Activated T-cell treated with anti-CD3 and anti-CD28 coated beads, Interleukin-2, amount 50 U/mL, for 72 hours (primary cell): ENCODE measurements at regions not wholly inside any gene's neighbourhood (a gene's known extent, or its start where the extent isn't known, plus 50 kb on each side); places are given as distances from the start of the nearest gene placed in this dataset.

Source experiments
- ATAC-seq, 2 donors: fragments of 150-1000 bp; cut with Tn5 transposase; replicated peaks in 1 of 2; 2 replicates each; pipeline ENCODE4 v1.10.0; 2021; ENCODE audit warnings: moderate library complexity in 2 of 2, mild to moderate bottlenecking in 1 of 2
- DNase-seq, 2 donors: peaks; one replicate each; pipeline ENCODE4 v3.0.0; 2021 to 2022; ENCODE audit warnings: mixed read lengths in 1 of 2
- H3K27ac Mint-ChIP-seq: one replicate; pipeline ENCODE4 v1.8.0; 2022; ENCODE audit warnings: mild to moderate bottlenecking, moderate library complexity, mixed read lengths
- H3K27me3 Mint-ChIP-seq: one replicate; pipeline ENCODE4 v1.8.0; 2022; ENCODE audit warnings: low read depth, mixed read lengths
- H3K36me3 Mint-ChIP-seq, 2 donors: one replicate each; pipeline ENCODE4 v1.8.0; 2022; ENCODE audit warnings: mixed read lengths in 2 of 2, mild to moderate bottlenecking in 1 of 2; ENCODE audit not compliant: insufficient read depth in 2 of 2
- H3K4me1 Mint-ChIP-seq: one replicate; pipeline ENCODE4 v1.8.0; 2022; ENCODE audit warnings: low read depth, mixed read lengths
- H3K4me3 Mint-ChIP-seq, 2 donors: one replicate each; pipeline ENCODE4 v1.8.0; 2022; ENCODE audit warnings: mild to moderate bottlenecking in 2 of 2, mixed read lengths in 2 of 2, moderate library complexity in 2 of 2
- H3K9me3 Mint-ChIP-seq, 2 donors: one replicate each; pipeline ENCODE4 v1.8.0; 2022; ENCODE audit warnings: mixed read lengths in 2 of 2

DNA sequence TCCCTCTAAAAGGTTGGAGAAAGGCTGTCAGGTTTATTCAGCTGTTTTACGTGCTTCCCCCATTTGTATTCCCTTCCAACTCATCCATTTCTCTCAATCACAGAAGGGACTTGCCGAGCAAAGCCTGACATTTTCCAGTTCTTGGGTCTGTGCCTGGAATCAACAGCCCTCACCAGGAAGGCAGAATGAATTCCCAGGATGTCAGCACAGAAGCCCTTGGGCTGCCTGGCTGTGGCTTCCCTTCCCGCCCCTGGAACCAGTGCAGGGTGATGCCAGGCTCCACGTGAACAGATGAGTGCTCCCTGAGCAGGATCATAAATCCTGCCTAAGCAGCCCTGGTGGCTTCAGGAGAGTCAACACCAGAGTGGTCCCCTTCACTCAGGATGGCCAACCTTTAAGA, 86.1 kb upstream of the CD83 start:
- H3K36me3 Mint-ChIP-seq, result no peaks in the 10 kb centered on the region
- no peak overlapping the region for H3K4me3 Mint-ChIP-seq
- ATAC-seq (no peak), DNase-seq (no peak)
- peaks cover 38% of the 10 kb centered on the region for H3K27me3 Mint-ChIP-seq
- H3K27ac Mint-ChIP-seq, result no peak overlapping the region
- H3K4me1 Mint-ChIP-seq, result no peaks in the 10 kb centered on the region
- no peaks in the 10 kb centered on the region for H3K9me3 Mint-ChIP-seq

DNA sequence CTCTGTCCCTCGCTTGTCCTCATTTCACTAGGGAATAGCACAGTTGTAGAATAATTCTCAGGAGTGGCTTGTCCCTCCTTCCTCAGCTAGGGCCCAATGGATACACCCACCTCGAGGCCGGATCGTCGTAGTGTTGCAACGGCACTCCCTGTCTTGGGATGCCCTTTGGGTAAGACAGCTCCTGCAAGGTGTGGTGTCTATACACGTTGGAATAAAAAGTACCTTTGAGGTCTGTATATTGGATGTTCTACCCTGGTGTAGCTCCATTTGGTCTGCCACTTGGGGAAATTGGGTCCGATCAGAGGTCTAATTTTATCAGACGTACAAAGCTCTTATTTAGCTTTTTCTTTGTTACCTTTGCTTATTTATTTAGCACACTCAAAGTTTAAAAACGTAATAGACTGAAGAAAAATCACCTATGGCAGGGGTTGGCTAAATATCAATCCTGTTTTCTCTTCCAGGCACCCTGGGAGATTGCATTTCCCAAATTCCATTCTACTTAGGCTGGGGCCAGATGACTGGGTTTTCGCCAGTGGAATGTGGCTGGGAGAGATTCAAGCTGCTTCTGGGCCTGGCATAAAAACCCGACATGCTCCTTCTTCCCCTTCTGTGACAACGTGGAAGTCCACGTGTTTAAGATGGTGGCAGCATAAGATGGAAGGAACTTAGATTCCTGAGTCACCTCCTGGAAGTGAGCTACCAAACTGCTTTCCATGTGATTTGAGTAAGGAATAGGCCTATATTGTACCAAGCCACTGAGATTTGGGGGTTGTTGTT, 82.3 kb upstream of the CD83 start:
- DNase-seq (no peak), ATAC-seq (no peak)
- Mint-ChIP-seq H3K27ac (no peak overlapping the region), H3K4me3 (no peak overlapping the region), H3K27me3 (peaks cover 48% of the 10 kb centered on the region), H3K36me3 (no peaks in the 10 kb centered on the region), H3K9me3 (no peaks in the 10 kb centered on the region), H3K4me1 (peaks cover 9% of the 10 kb centered on the region)

DNA sequence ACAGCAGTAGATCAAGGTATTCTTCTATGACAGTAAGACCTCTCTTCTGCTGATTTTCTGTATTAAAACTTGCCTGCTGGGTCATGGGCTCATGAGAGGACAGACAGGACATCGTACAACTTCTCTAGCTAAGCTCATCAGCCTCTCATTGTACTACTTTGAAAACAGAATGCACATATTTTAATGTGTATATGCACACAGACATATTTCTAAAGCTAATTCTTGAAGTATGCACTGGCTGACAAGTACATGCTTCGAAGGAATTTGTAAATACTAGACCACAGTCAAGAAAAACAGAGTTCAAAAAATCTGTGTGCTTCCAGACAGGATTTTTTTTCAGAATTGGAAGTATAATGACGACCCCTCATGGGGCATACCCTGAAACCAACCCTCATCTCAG, 81.7 kb upstream of the CD83 start:
- Mint-ChIP-seq H3K4me3 (no peak overlapping the region), H3K36me3 (no peaks in the 10 kb centered on the region), H3K4me1 (peaks cover 9% of the 10 kb centered on the region), H3K9me3 (no peaks in the 10 kb centered on the region), H3K27me3 (peaks cover 48% of the 10 kb centered on the region), H3K27ac (no peak overlapping the region)
- DNase-seq (no peak), ATAC-seq (no peak)

DNA sequence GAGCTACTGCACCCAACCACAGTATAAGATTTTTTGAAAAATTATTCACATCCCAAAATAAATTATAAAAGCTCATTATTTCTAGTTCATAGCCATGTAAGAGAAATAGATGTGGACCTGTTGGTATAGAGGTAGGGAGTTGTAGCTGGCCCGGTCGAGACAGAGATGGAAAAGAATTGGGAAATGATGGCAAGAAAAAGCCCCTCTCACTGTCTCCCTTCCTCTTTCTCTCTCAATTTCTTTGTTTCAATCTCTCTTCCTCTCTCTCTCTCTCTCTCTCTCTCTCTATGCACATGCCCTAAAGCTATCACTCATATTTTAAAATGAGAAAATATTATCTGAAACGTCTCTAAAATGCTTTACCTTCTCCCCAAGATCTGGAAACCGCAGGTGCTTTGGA, 80.7 kb upstream of the CD83 start:
- H3K36me3 Mint-ChIP-seq, result no peaks in the 10 kb centered on the region
- peak overlapping the region in 1 of 2 donors; percentile 81 for H3K4me3 Mint-ChIP-seq
- ATAC-seq, result no peak
- DNase-seq, result no peak
- peaks cover 42% of the 10 kb centered on the region for H3K27me3 Mint-ChIP-seq
- H3K4me1 Mint-ChIP-seq, result peaks cover 9% of the 10 kb centered on the region
- no peaks in the 10 kb centered on the region for H3K9me3 Mint-ChIP-seq
- H3K27ac Mint-ChIP-seq, result peak overlapping the region; percentile 85

DNA sequence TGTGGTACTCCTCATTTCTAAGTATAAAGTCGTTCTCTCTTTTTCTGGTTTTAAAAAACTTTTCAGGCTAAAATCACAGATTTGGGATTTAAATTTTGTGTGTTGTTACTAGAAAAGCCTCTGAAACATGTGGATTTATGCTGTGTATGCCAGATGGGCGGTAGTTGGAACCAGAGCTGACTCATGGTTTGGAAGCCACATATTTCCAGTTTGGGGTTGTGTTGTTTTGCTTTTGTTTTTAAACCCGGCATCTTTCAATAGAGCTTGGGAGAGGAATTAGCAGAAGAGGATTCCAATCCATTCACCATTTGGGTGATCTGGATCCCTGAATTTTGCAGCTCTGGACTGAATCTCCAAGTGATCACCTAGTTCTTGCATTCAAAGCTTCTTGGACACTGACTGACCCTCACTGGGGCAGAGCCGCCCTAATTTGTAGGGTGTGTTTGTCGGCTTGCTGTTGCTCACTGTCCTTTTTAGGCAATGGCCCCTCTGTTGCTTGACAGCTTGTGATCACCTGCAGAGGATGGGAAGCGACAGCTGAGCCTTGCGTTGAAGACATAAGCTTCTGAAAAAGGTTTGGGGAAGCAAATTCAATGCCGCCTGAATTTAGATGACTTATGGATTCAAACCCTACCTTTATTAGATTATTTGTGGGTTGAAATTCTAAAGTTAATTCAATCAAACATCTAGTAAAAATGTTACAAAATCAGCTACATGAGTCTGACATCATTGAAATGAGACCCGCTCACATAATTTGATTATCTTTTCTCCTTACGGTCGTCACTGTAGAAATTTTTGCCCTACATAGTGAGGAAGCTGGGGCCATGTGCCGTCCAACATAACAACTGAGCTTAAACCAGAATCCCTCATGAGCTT, 79.9 kb upstream of the CD83 start:
- peak in 1 of 2 donors; percentile 47 for ATAC-seq
- Mint-ChIP-seq H3K9me3 (no peaks in the 10 kb centered on the region), H3K27me3 (peaks cover 48% of the 10 kb centered on the region)

DNA sequence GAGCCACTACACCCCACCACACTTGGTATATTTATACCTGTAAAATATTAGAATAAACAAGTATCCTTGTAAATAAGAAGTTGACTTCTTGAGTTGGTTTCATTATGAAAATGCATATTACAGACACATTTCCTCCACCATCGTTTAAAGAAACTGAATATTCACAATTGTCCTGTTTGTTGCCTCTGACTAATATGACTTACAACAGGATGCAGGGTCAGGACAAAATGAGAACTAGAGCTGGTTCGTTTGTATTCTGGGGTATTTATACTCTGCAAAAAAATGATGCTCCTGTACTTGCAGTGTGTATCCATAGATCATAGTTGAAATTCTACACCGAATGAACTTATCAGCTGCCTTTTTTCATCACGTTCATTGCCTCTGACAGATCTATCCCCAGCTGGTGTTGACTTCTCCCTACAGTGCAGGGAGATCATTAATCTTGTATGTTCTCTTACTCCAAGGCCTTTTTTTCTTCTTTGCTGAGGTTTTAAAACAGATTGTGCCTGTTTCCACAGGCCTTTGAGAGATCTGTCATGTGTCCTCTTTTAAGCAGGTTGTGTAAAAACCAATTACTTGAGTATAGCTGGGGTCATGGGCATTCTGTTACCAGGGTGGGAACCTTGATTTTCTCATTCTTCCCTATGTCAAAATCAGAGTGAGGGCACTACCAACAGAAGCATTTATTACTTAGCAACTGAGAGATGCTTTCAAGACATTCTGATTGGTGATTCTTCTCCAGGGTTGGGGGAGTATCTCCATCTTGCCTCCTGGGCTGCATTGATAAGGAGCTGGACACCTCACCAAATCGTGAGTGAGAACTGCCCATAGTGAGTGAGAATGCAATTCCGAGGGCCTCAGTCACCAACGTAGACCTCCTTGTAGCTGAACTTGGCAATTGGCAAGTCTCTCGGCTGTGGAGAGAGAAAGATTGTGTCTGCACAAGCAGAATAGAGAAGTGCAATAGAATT, 78.8 kb upstream of the CD83 start:
- Mint-ChIP-seq H3K27me3 (peaks cover 50% of the 10 kb centered on the region), H3K4me3 (no peak overlapping the region), H3K9me3 (no peaks in the 10 kb centered on the region), H3K4me1 (peaks cover 9% of the 10 kb centered on the region), H3K27ac (no peak overlapping the region), H3K36me3 (no peaks in the 10 kb centered on the region)
- no peak for DNase-seq
- no peak for ATAC-seq

More for the DNA sequence above, 79.9 kb upstream of the CD83 start:
- Mint-ChIP-seq H3K36me3 (no peaks in the 10 kb centered on the region), H3K4me1 (peaks cover 9% of the 10 kb centered on the region), H3K27ac (peak overlapping the region; percentile 85), H3K4me3 (peak overlapping the region in 1 of 2 donors; percentile 81)
- no peak for DNase-seq

DNA sequence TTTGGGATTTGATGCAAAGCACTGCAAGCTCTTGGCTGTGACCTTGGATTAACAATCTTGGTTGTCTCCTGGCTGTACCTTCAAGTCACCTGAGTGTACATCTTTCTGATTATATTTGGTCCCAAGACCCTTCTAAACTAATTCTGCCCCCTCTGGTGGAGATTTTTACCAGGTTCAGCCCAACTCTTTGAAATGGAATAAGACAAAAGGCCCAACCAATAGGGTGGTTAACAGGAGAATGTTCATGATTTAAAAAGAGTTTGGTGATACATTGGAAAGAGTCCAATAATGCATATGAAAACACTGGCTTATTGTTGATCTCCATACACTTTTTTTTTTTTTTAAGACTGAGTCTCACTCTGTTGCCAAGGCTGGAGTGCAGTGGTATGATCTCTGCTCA, 77.5 kb upstream of the CD83 start:
- ATAC-seq, result no peak
- no peaks in the 10 kb centered on the region for H3K9me3 Mint-ChIP-seq
- no peak overlapping the region for H3K27ac Mint-ChIP-seq
- H3K36me3 Mint-ChIP-seq, result no peaks in the 10 kb centered on the region
- DNase-seq, result no peak
- no peak overlapping the region for H3K4me3 Mint-ChIP-seq
- H3K27me3 Mint-ChIP-seq, result peaks cover 40% of the 10 kb centered on the region
- peaks cover 9% of the 10 kb centered on the region for H3K4me1 Mint-ChIP-seq

DNA sequence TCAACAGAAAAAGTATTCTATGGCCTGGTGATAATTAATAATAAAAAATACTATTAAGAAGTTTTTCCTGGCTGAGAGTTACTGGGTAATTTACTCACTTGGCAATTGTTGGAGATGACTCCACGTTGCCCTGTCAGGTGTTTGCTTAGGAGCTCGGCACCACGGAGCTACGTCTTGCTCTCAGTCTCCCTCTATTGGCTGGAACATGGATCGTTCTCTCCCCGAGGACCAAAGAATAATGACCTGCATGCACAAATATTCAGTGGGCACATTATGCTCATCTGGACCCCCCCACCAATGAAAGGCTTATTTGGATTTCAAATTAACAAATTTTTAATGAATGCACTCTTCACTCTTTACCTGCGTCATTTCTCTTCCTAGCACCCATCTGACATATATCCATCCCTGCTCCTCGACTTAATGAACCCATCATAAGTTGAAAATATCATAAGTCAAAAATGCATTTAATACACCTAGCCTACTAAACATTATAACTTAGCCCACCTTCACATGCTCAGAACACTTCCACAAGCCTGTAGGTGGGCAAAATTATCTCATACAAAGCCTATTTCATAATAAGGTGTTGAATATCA, 71.0 kb upstream of the CD83 start:
- ATAC-seq, result peak; percentile 58 to 65
- Mint-ChIP-seq H3K4me1 (no peaks in the 10 kb centered on the region), H3K9me3 (no peaks in the 10 kb centered on the region), H3K27ac (no peak overlapping the region), H3K4me3 (no peak overlapping the region), H3K27me3 (peaks cover 47% of the 10 kb centered on the region), H3K36me3 (no peaks in the 10 kb centered on the region)
- peak; percentile 49 to 50 for DNase-seq

DNA sequence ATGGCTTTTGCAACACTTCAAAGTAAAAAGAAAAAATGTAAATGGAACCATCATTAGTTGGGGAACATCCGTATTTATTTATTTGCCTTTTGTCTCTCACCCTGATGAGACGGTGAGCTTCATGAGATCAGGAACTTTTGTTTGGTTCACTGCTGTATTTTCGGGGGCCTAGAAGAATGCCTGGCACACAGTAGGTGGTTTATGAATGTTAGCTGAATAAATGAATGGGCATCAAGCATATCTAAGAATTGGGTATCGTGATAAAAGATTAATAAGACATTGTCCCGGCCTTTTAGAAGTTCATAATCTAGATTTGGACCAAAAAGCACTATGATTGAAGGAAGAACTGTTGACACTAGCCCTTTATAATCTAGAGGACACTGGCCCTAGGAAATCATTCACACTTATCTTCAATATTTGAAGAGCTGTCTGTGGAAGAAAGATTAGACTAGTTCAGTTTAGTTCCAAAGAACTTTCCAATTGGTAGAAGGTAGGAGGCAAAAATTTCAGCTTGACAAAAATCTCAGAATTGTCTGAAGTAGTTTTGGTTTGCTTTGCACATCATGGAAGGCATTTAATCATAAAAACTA, 70.3 kb upstream of the CD83 start:
- no peak overlapping the region for H3K4me3 Mint-ChIP-seq
- ATAC-seq, result no peak
- H3K27ac Mint-ChIP-seq, result no peak overlapping the region
- DNase-seq, result no peak
- no peaks in the 10 kb centered on the region for H3K36me3 Mint-ChIP-seq
- peaks cover 46% of the 10 kb centered on the region for H3K27me3 Mint-ChIP-seq
- no peaks in the 10 kb centered on the region for H3K4me1 Mint-ChIP-seq
- no peaks in the 10 kb centered on the region for H3K9me3 Mint-ChIP-seq

DNA sequence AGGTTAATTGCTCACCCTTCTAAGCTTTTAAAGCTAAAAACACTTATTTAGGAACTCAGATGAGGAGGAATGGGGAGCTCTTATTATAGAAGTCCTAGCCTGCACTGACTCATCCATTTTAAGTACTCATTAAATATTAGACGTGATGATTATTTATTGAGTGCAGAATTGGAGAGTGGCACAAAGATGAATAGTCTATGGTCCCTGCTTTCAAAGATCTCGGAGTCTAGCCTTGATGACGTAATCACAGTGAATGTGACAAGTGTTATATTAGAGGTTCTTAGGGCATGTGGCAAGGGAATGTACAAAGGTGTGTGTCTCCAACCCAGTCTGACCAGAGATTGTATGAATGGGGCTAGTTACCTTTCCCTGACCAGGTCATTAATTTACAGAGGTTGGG, 68.7 kb upstream of the CD83 start:
- no peak overlapping the region for H3K4me3 Mint-ChIP-seq
- H3K27ac Mint-ChIP-seq, result no peak overlapping the region
- DNase-seq (no peak), ATAC-seq (no peak)
- no peaks in the 10 kb centered on the region for H3K9me3 Mint-ChIP-seq
- H3K36me3 Mint-ChIP-seq, result no peaks in the 10 kb centered on the region
- no peaks in the 10 kb centered on the region for H3K4me1 Mint-ChIP-seq
- peaks cover 34% of the 10 kb centered on the region for H3K27me3 Mint-ChIP-seq

DNA sequence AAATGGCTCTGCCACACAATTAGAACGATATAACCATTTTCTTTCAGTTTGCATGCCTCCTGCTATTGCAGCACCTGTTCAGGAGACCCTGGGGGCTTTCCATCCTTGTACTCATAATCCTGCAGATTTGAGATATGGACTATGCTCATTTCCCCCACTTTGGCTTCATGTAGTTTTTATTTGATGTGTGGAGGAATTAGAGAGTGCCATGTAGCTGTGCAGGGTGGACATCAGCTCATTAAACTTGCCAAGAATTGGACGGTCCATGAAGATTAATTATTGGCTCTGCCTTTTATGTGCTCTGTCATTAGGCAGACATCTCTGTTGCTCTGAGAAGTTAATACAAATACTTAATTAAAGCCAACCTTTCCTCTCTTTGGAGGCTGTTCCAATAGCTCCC, 66.2 kb upstream of the CD83 start:
- no peak overlapping the region for H3K4me3 Mint-ChIP-seq
- ATAC-seq (no peak), DNase-seq (no peak)
- no peaks in the 10 kb centered on the region for H3K4me1 Mint-ChIP-seq
- H3K27ac Mint-ChIP-seq, result no peak overlapping the region
- H3K9me3 Mint-ChIP-seq, result no peaks in the 10 kb centered on the region
- H3K27me3 Mint-ChIP-seq, result peaks cover 34% of the 10 kb centered on the region
- no peaks in the 10 kb centered on the region for H3K36me3 Mint-ChIP-seq

DNA sequence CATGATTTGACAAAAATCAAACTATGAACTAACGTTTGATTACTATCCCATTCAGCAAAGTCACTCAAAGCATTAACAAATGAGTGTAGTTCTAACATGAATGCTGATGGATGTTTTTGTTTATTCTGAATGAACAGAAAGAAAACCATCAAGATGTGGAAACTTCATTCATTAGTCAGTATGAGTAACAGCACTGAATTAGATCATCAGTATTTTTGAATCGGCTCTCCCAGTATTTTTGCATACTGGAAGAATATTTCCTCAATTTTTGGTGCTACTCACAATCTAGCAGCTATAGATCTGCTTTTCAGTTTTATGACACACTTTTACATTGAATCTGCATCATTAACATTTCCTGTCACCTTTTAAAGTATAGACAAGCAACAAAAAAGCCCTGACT, 63.8 kb upstream of the CD83 start:
- no peak overlapping the region for H3K27ac Mint-ChIP-seq
- ATAC-seq (no peak), DNase-seq (no peak)
- H3K27me3 Mint-ChIP-seq, result peaks cover 31% of the 10 kb centered on the region
- H3K4me1 Mint-ChIP-seq, result no peaks in the 10 kb centered on the region
- H3K9me3 Mint-ChIP-seq, result no peaks in the 10 kb centered on the region
- H3K4me3 Mint-ChIP-seq, result no peak overlapping the region
- H3K36me3 Mint-ChIP-seq, result no peaks in the 10 kb centered on the region
